HG03460 (cell line): ENCODE measurements at regions not wholly inside any gene's neighbourhood (a gene's known extent, or its start where the extent isn't known, plus 50 kb on each side); places are given as distances from the start of the nearest gene placed in this dataset.

Experiments used
- ATAC-seq: cut with Tn5 transposase; IDR thresholded peaks from one replicate; pipeline ENCODE4 v1.9.1; 2021; ENCODE audit not compliant: unreplicated experiment

DNA sequence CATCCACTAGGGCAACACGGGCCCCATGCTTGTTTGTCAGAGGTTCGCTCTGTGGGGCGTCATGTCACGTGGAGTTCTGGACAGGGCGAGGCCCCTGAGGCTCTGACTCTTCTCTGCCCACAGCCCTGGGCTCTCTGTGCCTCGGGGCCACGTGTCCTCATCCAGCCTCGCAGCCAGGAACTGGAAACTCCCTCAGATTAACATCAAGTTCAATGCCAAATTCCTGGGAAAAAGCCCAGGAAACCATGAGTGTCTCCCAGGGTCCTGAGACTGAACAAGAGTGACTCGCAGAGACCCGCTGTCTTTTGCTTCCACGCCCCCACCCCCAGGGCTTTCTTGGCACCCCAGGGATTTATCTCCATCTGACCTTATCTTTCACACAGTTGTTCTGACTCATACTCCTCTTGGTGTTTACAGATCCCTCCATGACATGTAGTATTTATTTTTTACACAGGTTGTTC is 174.0 kb upstream of the PIEZO2 start:
- no peak for ATAC-seq

DNA sequence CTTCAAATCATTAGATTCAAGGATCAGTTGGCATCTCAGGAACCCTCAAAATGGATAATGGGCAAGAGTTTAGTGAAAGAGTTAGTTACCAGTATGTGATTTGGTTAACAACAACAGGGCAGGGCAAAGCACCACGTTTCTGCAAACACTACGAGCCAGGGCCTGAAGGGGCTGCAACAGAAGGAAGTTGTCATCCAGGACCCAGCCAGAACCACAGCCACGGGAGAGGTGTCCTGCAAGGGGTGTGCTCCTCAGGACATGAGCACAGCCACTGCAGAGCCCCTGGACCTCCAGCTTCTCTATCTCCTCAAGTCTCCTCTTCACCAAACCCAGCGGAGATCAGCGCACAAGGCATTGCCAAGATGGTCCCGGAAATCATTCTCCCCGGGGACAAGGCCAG is 173.3 kb upstream of the PIEZO2 start:
- ATAC-seq, result no peak

DNA sequence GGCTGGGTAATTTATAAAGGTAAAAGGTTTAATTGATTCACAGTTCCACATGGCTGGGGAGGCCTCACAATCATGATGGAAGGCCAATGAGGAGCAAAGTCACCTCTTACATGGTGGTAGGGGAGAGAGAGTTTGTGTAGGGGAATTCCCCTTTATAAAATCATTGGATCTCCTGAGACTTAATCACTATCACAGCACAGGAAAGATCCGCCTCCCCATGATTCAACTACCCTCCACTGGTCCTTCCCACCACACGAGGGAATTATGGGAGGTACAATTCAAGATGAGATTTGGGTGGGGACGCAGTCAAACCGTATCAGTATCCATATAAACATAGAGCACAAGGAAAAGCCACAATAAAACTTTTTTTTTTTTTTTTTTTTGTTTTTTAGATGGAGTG is 172.6 kb upstream of the PIEZO2 start:
- no peak for ATAC-seq

DNA sequence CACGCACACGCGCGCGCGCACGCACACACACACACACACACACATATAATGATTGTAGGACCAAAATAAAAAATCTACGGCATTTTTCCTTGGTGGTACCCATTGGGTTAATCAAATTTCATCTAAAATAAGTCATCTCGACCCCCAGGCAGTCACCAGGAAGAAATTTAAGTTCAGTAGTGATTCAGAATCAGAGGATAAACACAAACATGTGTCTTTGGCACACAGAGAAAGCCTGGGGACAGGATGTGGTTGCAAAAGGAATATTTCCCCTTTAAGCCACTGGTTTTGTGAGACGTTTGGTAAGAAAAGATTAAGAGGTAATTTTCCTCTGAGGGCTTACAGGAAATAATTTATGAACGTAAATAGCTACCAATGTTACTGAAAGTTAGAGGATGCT is 171.6 kb upstream of the PIEZO2 start:
- ATAC-seq, result no peak

DNA sequence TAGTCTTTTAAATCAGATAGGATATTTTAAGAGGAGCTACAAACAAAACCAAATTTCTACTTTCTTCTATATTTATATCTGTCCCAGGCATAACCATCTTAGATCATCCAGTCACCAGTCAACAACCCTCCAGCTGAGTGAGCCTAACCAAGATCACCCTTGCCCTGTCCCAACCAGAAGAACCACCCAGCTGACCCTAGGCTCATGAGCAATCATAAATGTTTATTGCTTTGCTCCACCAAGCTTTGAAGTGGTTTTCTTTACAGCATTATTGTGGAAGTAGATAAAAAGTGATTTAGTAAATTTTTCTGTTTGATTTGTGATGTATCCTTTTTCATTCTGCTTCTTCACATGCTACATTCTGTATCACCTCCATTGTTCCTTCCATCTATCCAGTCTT is 167.2 kb upstream of the PIEZO2 start:
- no peak for ATAC-seq

DNA sequence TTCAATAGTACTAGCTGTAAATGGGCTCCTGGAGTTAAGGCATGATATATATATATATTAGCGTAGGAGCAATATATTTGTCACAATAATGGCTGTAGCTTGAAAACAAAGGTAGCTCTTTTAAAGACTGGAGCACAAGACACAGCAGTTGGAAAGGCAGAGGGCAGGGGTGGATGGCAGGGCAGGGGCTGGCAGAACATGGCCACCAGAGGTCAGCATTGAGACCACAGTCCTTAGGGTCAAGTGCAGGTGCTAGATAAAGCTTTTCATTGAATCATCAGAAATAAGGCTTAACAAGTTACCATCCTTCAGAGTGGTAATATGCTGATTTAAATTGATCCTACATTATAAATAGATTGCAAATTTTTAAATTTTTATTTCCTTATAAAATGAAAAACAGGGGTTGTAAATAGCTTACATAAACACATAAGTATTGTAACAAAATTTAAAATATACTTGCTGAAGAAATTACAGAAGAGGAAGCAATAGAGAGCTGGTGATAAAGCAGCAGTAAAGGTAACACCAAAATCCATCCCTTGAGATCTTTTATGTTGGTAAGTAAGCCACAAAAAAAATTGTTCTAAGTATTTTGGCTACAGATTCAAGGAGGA is 161.2 kb upstream of the PIEZO2 start:
- no peak for ATAC-seq

DNA sequence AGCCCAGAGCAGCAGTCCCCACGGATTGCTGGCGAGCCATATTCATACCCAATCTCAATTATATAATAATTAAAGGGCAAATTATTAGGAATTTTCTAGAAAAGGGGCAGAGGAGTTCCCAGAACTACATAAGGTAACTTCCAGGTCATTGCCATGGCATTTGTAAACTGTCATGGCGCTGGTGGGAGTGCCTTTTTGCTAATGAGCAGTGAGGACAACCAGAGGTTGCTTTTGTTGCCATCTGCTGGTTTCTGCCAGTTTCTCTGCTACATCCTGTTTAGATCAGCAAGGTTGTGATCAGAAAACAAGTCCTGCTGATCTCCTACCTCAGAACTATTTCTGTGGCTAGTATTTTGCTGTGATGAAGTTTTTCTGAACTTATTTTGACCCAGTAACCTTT is 159.8 kb upstream of the PIEZO2 start:
- no peak for ATAC-seq

DNA sequence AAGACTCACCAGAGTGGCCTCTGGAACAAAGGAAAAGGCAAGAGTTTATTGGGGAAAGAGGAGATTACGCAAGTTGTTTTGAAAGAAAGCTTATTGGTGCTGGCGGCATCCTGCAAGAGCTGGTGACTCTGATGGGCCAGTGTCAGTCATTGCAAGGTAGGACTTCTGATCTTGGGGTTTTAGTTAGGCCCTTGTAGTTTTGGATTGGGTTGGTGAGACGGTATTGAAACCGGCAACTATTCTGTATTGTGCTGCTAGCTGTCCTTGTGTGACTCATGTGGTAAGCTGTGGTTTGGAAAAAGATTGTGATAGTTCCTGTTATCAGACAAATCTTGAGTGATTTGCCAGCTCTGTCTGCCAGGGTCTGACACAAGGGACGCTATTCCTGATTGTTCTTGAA is 159.1 kb upstream of the PIEZO2 start:
- ATAC-seq, result no peak

DNA sequence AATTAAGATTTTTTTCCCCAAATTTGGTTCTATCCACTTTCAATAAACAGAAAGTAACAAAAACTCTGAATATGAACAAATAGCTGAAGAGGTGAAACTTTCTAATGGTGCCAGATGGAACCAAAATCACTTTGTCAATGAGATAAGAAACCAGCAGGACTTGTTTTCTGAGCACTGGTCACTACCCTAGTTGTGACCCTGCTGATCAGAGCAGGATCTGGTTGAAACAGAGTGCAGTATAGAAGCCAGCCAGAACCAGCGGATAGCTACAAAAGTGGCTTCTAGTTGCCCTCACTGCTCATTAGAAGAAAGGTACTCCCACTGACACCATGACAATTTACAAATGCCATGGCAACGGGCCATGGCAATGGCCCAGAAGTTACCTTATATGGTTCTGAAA is 158.3 kb upstream of the PIEZO2 start:
- ATAC-seq, result no peak

DNA sequence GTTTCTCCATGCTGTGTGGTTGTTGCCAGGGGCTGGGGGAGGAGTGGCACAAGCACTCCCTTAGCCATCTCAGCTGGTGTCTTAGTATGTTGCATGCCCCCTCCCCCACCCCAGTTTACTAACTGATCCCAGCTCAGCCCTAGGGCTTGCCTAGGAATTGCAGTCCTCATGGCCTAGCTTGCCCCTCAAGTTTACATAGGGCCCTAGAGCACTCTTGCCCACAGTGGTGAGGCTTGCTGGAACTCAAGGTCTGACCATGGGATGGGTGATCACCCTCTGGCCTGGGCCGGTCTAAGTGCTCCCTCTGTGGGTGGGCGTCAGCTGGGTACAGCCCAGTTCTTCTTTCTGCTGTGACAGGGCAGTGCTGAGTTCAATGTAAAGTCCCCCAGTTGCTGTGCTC is 156.1 kb upstream of the PIEZO2 start:
- no peak for ATAC-seq

DNA sequence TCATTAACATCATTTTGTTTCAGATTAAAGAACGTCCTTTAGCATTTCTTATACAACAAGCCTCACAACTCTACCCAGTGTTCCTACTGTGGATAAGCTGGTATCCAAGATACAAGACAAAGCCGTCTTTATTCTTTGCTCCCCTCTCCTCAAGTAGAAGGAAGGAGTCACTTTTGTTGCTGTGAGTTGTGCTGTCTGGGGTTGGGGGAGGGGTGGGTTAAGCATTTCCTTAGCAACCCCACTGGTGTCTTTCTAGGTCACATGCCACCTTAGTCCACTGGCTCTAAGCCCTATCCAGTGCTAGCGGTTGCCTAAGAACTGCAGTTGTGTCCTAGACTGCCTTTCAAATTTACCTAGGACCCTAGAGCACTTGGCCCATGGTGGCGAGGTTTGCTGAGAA is 155.6 kb upstream of the PIEZO2 start:
- ATAC-seq, result no peak

DNA sequence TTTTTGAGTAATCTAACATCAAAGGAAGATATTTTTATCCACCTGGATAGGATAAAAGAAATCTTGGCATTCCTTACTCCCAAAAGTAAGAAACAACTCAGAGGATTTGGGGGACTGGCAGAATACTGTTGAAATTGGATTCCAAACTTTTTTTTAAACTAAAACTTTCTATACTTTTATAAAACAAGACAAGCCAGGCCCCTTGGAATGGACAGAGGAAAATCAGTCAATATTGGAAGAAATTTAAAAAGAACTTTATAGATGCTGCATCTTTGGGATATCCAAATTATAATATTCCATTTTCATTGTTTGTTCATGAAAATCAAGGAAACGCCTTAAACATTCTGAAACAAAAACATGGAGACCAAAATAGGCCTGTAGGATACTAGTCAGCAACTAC is 147.6 kb upstream of the PIEZO2 start:
- ATAC-seq, result no peak

DNA sequence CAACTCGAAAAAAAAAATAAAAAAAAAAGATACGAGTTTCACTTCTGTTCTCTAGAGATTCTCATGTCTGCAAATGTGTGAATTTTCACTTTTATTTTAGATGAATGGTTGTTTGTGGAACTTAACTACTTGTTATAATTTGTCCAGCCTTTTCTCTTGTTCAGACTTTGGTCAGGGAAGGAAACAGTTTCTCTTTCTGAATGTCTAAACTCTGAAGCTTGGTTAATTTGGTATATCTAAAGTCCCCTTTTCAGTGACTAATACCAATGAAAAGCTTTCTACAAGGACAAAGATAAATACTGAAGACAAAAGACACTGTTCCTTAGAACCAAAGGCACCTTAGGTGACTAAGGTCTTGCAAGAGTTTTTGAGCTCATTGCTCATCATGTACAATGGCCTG is 144.4 kb upstream of the PIEZO2 start:
- ATAC-seq, result no peak

DNA sequence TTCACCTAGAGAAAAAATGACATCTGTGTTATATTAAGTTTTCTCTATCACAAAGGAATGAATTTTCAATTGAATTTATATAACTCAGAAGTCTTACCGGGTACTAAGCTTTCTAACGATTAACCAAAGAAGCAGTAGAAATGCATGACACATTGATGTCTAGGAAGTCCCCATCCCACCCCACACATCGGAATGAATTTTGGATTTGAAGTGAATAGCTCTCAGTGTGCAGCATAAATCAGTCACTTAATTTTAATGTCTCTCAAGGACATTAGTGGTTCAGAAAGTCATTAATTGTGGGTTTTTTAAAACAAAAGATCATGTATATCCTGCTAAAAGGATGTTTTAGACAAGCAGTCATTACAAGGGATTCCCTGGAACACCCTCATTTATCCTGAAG is 141.4 kb upstream of the PIEZO2 start:
- no peak for ATAC-seq

DNA sequence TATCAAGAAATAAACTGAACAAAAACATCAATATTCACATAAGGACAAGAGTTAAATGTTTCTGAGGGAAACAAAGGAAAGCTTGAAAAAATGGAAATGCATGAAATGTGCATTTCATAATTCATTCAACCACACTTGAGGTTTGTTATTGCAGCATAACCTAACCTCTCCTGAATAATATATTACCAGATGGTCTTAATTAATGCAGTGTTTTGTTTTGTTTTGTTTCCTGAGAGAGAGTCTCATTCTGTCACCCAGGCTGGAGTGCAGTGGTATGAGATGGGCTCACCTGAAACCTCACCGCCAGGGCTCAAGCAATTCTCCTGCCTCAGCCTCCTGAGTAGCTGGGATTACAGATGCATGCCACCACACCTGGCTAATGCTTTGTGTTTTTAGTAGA is 139.9 kb upstream of the PIEZO2 start:
- no peak for ATAC-seq

DNA sequence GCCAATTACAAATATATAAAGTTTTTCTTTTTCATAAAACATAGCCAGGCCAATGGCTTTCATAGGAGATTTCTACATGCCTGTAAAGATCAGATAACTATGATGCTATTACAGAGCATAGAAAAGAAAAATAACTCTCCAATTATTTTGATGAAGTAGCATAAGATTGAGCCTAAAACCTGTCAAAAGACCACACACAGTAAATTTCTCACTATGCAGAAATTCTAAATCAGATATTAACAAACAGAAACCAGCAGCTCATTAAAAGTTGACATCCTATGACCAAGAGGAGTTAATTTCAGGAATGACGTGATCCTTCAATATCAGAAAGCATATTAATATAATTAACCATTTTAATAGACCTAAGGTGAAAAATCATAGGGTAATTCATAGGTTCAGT is 139.0 kb upstream of the PIEZO2 start:
- no peak for ATAC-seq

DNA sequence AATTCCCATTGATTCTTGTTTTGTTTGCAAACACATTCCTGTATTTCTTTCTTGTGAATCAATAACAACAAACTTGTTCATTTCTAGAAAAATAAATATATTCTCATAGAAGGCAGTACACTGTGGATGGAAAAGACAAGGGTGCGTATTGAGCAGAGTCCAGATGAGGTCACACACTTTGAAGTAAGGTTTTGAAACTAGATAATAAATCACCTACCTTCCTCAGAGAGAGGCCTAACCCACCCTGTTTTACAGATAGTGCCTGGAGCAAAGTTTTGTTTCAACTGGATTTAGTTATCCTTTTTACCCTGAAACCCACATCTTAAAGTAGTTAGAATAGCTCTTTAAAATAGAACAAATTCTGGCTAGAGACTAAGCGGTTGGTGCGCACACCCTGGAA is 137.1 kb upstream of the PIEZO2 start:
- ATAC-seq, result no peak

DNA sequence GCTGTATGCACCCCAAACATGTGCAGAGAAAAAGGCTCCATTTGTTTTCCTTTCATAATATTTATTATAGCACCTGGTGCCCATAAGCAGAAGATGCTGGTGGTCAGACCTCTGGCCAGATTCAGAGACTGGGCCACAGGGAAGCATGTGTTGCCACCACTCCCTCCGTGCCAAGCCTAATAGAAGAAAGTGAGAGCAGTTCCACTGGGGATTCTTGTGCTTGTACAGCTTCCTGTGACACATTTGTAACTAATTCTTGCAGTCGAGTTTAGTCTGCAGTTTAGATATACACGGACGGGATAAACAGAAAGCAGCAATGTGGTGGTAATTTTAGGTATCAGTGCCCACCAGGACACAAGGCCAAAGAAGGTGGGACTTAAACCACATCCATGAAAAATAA is 135.4 kb upstream of the PIEZO2 start:
- ATAC-seq, result no peak

DNA sequence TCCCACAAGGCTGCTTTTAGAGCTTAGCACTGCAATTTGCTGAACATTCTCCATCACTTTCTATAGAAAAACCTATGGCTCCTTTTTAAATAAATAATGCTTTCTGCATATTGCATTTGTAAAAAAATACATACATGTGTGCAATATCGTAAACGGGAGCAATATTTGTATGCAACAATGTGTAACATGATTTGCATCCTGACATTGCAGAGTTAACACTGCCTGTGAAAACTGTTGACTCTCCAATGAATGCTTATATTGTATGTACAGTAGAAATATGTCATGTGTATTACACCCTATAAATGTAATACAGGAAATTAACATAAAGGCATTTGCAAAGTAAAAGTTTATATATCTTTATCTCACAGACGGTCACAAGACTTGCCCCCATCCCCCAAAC is 135.0 kb upstream of the PIEZO2 start:
- no peak for ATAC-seq

DNA sequence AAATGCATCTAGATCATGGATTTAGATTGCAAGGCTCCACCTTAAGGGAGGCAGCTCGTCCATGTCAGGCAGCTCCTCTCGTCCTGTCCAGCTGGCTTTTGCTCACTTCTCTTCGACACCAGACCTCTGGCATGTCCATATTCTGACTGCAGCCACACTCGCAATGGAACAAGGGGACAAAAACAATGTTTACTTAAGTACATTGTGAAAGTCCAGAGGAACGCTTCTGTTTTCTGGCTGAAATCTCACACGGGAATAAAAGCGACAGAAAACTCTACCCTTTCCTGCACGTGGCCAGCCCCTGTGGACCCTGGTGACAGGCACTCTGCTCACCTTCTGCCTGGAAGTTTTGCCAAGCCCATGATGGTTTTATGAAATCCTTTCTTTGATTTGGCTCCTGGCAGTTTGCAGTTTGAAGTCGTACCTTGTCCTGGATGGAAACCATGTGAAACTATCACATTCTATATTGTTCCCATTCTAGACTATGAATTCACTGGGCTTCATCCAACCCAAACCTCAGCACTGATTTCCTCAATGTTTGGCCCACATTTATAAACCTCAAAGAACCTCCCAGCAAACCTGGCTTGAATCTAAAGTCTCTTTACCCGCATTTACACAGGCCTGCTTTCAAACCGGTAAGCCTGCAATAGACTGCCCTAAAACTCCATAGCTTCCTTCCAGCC is 134.3 kb upstream of the PIEZO2 start:
- no peak for ATAC-seq

DNA sequence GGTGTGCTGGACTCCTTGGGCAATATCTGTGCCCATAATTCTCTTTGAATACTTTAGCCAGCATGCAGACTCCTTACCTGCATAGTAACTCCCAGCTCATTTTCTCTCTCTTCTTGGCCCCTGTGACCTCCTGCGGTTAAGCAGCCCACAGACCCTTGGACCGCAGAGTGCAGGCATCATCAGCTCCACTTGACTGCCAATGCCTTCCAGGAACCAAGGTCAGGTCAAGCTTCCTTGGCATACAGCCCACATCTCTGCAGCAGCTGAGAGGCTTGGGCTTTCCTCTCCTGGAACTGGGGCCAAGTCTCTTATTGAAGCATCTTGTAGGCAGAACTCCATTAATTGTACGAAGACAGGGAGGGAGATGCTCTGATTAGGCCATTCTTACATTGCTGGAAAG is 130.1 kb upstream of the PIEZO2 start:
- no peak for ATAC-seq

DNA sequence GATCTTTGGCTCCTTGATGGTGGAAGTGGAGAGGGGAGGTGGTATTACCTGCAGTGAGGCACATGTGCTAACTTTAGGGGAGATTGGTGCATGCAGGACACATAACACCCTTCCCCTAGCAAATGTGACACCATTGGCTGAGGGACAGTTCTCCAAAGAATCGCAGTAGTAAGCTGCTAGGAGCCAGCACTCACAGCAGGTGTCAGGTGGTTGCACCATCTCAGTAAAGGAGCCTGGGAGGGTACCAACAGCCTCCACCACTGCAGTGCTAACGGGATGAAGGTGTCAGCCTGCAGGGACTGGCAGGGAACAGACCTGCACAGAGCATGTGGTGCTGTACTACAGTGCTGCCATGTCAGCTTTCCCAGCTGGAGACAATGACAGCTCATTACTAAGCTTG is 127.3 kb upstream of the PIEZO2 start:
- ATAC-seq, result no peak

DNA sequence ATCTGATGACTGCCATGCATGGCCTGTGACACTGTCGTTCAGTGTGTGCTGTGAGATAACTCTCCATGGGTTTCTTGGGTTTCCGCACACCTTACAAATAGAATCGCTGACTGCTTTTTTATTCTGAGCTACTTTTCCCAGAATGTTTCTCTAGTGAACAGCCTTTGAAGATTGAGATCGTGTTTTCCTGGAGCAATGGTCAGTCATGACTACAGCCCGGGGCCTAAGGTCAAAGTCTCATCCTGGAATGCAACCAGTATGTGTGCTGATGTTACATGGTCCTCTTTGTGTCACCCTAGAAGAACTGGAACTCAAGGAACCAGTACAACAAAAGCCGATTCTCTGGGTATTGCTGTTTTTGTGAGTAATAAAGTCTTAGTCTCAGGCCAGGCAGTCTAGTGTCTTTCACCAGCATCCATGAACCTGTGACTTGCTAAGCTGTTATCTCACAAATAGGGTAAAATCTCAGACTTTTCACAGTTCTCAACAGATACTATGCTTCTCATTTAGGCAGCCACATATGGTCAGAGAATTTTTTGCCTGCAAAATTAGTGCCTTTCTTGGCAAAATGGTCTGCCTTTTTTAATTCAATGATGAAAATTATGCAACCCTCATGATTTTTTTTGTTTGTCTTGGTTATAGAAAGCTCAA is 124.9 kb upstream of the PIEZO2 start:
- no peak for ATAC-seq
